Fibroblast of peridontal ligament (primary cell): ENCODE measurements at regions not wholly inside any gene's neighbourhood (a gene's known extent, or its start where the extent isn't known, plus 50 kb on each side); places are given as distances from the start of the nearest gene placed in this dataset.

Experiments
- DNase-seq: peaks from one replicate; pipeline ENCODE4 v3.0.0-alpha.2; 2010; ENCODE audit errors: extremely low read depth

DNA sequence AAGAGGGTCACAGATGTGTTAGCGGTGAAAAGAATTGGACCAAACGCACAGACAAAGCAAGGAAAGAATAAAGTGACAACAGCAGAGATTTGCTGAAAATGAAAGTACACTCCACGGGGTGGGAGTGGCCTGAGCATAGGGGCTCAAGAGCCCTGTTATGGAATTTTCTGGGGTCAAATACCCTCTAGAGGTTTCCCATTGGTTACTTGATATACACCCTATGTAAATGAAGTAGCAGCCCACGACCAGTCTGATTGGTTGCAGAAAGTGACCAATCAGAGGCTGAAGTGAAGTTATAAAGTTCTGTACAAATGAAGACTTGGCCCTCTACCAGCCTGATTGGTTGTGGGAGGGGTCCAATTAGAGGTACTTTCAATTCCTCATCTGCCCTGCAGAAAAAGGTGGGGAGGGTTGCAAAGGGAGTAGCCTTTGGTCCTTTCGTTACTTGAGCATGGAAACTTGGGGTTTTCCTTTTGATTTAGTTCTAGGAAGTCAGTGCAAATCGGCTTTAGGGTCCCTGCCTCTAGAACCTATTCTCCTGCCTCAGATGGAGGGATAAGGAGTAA, 125.6 kb upstream of the PRPS1L1 start:
- no peak for DNase-seq

DNA sequence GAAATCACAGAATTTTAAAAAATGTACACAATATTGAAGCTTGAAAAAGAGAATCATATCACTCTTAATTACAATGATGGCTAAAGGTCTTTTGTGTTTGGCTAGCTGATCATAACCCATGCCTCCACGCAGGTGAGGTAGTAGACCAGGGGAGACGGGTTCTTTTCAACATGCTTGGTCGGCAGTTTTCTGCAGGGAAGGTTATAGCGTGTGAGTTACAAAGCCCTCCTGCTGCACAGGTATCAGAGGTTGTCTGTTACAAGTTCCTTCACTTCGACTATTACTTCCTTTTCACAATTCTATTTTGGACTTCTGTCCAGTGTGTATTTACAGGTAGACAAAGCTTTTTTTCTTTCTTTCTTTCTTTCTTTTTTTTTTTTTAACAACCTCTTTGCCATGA, 127.1 kb upstream of the PRPS1L1 start:
- DNase-seq, result no peak

DNA sequence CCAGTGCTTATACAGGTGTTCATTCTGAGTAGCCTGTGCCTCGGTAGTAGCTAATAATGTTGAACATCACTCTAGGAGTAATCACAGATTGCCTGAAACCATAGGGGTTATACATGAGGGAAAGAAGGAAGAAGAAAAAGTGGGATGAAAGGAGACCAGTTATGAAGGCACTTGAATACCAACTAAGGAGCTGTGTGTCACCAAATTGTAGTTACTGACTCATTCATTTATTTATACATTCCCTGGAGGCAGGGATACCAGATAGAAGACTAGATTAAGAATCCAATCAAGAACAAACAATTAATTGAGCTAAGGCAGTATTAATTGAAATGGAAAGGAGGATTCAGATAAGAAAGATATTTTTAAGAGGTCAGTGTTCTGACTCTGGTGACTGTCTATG, 129.6 kb upstream of the PRPS1L1 start:
- no peak for DNase-seq

DNA sequence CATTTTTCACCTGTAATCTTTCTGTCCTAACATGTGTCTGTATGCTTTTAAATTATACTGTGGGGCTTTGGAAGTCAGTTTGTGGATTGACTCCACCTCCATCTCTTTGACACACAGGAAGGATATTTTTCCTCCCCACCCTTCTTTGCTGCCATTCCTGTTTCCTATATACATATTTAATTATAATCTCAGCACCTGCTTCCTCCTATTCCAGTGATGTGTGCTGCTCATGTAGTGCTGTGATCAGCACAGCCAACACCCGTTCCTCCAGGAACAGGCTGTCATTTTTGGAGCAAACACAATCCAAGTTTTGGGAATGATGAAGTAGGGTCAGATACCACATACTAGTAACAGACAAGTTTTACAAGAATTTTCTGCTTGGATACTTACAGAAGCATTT, 135.0 kb upstream of the PRPS1L1 start:
- no peak for DNase-seq

GRCh38 chr7:18163091-18163490, 135.4 kb upstream of the PRPS1L1 start:
- DNase-seq, result peak; percentile 40

- no peak for DNase-seq
Observed at GRCh38 chr7:18165166-18165565, 137.5 kb upstream of the PRPS1L1 start.

GRCh38 chr7:18166002-18166401, 138.4 kb upstream of the PRPS1L1 start:
- DNase-seq, result no peak

DNA sequence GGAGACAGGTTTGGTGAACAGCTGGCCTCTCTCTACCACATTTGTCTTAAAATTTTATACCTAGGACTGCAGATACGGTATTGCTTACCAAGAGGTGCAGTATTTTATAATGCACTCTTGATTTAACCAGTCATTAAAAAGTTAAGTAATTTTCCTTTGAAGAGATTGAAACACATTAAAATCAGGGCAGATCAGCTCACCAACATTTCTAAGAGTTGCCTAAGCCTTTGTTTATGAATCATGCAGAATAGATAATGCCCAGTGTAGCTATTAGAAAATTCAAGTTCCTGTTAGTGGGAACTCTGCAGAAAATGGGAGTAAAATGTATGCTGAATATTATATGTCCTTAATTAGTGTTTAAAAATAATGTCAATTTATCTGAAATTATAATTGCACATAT, 140.2 kb upstream of the PRPS1L1 start:
- DNase-seq, result no peak

DNA sequence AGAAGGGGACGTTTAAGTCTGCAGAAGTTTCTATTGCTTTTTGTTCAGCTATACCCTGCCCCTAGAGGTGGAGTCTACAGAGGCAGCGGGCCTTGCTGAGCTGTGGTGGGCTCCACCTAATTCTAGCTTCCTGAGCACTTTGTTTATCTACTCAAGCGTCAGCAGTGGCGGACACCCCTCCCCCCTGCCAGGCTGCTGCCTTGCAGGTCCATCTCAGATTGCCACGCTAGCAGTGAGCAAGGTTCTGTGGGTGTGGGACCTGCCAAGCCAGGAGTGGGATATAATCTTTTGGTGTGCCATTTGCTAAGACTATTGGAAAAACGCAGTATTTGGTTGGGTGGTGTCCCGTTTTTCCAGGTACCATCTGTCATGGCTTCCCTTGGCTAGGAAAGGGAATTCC, 147.3 kb upstream of the PRPS1L1 start:
- DNase-seq, result no peak

DNA sequence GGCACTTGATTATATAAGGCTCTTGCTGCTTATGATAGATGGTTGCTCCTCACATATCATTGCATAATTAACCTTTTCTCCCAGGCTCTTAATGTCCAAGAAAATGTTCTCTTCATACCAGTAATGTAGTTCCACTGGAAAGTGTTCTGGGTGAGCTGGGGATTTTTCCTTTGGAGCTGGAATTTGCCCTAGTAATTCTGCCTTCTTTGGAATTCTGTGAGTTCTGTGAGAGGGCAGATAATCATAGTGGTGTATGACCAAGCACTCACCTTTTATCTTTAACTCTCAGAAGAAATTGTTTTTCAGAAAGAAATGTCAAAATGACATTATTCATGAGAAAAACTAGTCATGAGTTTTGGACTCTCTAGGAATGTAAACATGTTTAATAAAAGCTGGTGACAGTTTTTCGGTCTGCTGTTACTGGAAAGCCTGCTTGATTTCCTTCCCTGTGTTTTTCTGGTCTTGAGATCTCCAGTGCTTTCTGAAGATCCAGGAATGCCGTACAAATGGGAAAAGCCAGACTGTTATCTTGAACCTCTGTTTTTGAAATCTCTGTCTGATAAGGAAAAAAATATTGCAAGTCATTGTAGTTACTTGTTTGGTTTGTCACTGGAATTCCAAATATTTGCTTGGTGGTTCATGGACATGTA, 148.3 kb upstream of the PRPS1L1 start:
- DNase-seq, result no peak

DNA sequence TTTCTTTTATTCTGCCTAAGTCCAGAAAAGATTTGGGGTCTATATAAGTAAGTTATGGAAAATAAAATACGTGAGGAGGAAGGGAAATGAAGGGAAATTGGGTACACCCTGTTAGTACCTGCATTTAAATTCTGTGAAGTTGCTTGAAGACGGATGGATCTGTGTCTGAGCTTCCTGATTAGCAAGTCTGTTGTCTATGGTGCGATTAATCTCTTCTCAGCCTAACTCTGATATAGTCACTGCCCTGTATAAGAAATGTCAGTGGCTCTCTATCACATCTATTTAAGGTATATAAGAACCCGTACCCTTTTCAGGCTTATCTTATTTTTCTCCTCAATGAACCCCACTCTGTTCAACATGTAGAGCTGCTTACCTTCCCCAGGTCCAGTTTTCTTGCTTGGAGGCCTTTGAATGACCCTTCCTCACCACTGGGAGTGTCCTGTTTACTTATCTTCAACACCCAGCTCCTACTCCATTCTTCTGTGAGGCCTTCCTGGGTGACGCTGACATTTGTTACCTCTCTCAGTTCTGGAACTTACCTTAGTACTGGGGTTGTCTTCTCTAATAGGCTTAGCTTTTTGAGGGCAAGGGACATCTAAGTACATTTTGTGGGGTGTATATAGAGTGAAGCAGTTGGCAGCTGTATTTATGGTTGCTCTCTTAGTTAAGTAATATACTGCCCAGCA, 149.6 kb upstream of the PRPS1L1 start:
- no peak for DNase-seq

GRCh38 chr7:18177815-18178660, 150.4 kb upstream of the PRPS1L1 start:
- peak; percentile 38 for DNase-seq

DNA sequence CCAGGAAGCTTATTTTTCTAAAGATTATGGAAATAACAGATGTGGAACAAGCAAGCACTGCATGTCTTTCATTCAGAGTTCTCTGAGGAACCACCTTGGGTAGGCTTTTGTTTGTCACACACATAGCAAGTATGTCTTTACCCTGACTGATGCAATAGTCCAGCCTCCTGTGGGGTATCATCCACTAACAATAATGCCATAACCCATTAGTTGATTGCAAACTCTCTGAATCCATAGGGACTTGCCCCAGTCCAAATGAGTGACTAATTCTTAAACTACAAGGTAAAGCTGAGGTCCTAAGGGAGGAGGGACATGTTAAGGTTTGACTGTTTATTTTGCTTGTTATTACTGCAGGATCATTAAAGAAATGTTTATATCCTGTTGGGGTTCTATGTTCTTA, 151.4 kb upstream of the PRPS1L1 start:
- peak; percentile 18 for DNase-seq

GRCh38 chr7:18180685-18181084, 153.0 kb upstream of the PRPS1L1 start:
- no peak for DNase-seq

DNA sequence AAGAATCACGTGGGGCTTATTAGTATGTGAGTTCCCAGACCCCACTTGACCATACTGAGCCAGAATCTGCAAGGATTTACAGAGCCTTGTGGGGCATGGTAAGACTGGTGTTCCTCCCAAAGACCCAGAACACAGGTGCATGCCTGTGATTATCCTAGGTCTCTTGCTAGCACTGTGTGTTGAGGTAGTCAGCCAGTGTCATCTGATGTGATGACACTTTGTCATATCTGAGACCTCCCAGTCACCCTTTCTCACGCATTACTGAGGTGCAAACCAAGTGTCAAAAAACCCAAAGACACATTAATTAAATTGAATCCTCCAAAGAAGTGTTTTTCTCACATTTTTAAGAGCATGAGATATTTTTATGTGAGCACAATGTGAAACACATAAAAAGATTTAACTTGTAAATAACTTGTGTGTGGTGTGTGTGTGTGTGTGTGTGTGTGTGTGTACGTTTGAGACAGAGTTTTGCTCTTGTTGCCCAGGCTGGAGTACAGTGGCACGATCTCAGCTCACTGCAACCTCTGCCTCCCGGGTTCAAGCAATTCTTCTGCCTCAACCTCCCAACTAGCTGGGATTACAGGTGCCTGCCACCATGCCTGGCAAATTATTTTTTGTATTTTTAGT, 162.0 kb upstream of the PRPS1L1 start:
- DNase-seq, result no peak

DNA sequence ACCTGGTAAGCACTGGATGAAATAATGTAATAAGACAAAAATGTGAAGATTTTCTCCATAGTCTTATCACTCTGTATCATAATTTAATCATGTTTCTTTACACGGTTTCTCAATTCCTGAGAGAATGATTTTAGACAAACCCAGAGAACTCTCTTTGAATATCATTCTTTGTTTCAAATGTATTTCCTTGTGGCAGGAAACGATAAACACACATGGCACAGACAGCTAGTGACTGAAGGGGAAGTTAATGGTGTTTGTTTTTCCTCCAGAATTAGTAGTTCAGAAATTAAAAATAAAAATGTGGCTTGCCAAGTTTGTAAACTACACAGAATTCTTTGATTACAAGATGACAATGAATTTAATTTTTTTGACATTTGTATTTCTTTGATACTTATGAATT, 163.7 kb upstream of the PRPS1L1 start:
- no peak for DNase-seq

- no peak for DNase-seq
Observed at GRCh38 chr7:18191862-18192625, 164.4 kb upstream of the PRPS1L1 start.

- DNase-seq, result no peak
Observed at GRCh38 chr7:18194616-18195015, 167.0 kb upstream of the PRPS1L1 start.

DNA sequence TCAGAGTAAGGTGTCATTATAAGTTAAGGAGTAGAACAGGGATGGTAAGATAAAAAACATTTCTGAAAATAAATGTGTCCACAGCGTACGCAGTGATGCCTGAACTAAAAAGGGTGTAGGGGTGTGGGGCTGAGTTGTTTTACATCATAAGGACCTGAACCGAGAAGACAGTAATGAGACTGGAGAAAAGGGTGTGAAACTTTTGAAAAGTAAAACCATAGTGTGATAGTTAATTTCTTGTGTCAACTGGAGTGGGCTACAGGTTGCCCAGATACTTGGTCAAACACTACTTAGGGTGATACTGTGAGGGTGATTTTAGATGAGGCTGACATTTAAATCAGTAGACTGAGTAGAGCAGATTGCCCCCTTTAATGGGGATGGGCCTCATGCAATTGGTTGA, 169.0 kb upstream of the PRPS1L1 start:
- no peak for DNase-seq

GRCh38 chr7:18198868-18199267, 171.2 kb upstream of the PRPS1L1 start:
- DNase-seq, result no peak

DNA sequence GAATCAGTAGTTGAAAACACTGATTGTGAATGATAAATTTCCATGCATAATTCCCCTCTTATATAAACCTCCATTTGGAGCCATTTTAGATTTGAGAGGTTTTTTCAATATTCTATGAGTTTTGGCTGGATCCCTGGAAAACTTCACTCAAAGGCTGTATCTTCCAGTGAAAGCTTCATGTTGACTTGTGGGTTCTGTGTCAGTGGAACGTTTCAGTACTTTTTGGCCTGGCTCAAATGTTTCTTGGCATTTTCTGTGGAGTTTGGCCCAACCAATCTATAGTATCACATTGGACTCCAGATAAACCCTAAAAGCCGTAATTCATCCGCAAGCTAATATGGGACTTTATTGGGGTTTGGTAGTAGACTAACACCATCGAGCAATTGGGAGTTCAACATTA, 172.6 kb upstream of the PRPS1L1 start:
- DNase-seq, result no peak
